GM18907 (cell line): ENCODE measurements at regions not wholly inside any gene's neighbourhood (a gene's known extent, or its start where the extent isn't known, plus 50 kb on each side); places are given as distances from the start of the nearest gene placed in this dataset.
"Not testable (repeated sequence)": the region's sequence is repeated elsewhere in the genome, so short reads cannot be mapped to it uniquely, and the experiment has no call there.

Experiments used
- ATAC-seq: cut with Tn5 transposase; IDR thresholded peaks from one replicate; pipeline ENCODE4 v1.9.1; 2021; ENCODE audit warnings: mild to moderate bottlenecking, moderate library complexity; ENCODE audit not compliant: unreplicated experiment

DNA sequence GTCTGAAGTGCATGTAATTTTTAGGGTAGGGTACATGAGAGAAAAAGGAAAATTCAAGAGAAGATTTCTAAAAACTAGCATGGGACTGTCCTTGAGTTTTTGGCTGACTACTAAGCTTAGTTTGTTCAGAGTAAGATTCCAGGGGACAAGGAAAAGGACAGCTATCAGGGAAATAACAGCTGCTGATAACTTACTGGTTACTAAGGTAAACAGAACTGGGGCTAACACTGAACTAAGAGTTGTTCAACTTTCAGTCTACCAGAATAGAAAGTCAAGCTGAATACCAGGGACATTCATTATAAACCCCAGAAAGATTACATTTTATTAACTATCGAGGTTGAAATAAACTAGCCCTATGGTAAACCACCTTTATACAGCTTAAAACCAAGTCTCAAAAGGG, 261.8 kb upstream of the CYRIA start:
- ATAC-seq, result no peak

DNA sequence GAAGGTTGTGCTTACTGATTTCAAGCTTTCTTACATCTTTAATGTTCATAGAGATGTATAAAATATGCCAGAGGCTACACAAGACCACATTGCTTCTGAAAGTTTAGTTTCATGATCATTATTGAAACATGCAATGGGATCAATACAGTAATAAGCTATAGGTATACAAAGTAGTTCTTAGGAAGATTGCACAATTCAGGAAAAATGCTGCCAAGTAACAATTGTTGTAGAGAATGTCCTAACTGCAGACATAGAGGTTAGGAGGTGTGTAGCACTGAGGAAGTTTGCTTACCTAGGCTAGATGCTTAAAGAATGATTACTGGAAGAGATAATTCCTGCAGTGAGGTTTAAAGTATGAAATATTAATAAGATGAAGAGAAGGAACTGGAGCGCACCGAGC, 259.5 kb upstream of the CYRIA start:
- ATAC-seq, result no peak

DNA sequence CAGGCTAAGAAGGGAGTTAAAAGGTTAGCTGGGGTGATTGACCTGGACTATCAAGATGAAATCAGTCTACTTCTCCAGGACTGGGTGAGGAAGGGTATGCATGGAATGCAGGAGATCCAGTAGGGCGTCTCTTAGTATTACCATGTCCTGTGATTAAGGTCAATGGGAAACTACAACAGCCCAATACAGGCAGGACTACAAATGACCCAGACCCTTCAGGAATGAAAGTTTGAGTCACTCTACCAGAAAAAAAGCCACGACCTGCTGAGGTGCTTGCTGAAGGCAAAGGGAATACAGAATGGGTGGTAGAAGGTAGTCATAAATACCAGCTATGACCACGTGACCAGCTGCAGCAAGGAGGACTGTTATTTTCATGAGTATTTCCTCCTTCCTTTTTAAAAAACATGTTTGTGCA, 249.7 kb upstream of the CYRIA start:
- ATAC-seq, result not testable (repeated sequence)

DNA sequence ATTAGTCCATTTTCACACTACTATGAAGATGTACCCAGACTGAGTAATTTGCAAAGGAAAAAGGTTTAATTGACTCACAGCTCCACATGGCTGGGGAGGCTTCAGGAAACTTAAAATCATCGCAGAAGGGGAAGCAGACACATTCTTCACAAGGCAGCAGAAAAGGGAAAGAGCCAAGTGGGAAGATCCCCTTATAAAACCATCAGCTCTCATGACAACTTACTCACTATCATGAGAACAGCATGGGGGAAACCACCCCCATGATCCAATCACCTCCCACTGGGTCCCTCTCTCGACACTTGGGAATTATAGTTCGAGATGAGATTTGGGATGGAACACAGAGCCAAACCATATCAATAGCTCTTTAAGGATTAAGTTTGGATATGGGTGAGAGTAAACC, 246.1 kb upstream of the CYRIA start:
- ATAC-seq, result no peak

DNA sequence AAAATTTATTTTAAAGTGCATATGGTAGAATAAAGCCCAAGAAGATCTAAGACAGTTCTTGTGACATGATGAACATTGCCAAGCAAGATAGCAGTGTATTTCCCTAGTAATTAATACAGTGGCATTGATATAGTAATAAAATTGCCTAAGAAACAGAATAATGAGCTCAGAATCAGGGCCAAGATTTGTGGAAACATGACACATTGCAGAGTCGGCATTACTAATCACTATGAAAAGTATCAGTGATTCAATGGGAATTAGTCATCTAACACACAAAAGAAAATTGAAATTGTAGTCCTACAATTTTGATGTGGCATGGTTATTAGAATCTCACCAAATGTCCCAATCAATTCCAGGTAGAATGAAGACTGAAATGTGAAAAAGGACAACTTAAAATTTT, 243.0 kb upstream of the CYRIA start:
- no peak for ATAC-seq

DNA sequence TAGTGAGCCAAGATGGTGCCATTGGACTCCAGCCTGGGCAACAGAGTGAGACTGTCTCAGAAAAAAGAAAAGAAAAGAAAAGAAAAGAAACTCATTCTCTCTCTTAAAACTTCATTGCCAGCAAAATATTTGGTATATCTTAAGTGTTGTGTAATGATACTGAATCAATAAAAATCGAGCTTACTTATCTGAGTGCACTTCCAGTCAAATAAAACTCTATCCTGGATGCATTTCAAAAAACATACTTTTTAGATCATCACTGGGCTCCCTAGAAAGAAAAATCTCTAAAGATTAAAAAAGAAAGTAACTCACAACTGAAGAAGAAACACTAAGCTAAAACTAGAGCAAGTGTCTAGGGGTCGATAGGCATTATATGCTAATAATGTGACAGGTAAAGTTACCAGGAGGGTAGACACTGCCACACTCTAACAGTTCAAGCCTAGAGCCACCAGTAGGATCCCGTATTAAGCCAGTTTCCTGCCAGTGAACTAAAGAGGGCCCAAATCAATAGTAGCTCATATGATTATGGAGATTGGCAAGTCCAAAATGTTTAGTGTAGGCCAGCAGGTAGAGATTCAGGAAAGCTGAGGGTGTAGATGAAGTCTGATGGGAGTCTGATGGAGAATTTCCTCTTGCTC, 242.1 kb upstream of the CYRIA start:
- ATAC-seq, result no peak

DNA sequence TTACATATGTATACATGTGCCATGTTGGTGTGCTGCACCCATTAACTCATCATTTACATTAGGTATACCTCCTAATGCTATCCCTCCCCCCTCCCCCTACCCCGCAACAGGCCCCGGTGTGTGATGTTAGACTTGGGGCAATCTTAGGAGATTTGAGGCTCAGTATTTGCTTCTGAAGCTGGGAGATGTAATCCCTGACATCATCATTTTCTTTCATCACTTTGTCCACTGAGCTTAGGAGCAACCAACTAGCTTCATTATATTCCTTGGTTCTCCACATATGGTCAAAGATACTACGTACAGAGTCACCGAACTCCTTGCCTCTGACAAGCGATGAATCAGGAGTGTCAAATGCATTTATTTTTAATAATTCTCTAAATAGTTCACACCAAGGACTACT, 239.7 kb upstream of the CYRIA start:
- ATAC-seq, result not testable (repeated sequence)

DNA sequence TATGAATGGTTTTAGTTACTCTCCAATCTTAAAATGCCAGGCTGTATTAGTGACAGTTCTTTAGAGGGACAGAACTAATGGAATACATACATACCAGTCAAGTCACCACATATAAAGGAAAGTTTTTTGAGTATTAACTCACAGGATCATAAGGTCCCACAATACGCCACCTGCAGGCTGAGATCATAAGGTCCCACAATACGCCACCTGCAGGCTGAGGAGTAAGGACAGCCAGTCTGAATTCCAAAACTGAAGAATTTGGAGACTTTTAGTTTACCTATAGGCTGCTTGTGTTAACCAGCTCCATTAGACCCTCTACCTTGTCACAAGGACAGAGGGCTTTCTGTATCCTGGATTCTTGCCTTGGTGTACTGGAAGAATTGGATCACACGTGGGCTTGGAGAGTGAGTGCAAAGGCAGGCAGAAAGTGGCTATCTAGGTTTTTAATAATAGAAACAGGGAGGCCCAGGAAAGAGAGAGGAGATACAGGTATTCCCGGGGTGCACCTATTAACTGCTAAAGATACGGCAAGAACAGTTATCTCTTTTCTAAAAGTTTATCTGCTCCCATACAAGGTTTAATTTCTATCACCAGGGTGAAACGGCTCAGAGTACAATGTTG, 234.9 kb upstream of the CYRIA start:
- peak; percentile 88 for ATAC-seq

DNA sequence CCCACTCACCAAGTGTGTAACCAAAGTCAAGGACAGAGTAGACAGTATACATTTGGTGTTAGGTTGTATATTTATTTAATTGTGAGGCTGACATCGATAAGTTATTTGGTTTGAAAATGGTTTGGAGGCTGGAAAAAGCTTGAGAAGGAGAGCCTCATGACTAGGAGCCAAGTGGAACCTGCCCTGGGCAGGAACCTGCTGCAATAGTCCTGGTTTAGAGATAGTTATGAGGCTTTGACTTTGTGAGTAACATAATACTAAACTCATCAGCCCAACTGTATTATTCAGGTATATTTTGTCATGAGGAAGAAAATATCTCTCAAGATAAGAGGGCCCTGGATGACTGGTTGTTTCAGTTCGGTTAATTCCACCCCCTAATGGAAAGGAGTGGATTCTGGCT, 234.3 kb upstream of the CYRIA start:
- peak; percentile 20 for ATAC-seq

DNA sequence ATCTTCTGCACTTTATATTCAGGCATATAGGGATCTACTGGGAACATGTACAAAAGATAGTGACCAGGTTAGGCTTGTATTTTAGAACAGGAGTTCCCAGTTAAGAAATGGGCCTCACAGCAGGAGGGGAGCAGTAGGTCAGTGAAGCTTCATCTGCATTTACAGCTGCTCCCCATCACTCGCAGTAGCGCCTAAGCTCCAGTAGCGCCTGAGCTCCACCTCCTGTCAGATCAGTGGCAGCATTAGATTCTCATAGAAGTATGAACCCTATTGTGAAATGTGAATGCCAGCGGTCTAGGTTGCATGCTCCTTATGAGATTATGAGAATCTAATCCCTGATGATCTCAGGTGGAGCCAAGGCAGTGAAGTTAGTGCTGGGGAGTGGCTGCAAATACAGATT, 224.4 kb upstream of the CYRIA start:
- ATAC-seq, result no peak

DNA sequence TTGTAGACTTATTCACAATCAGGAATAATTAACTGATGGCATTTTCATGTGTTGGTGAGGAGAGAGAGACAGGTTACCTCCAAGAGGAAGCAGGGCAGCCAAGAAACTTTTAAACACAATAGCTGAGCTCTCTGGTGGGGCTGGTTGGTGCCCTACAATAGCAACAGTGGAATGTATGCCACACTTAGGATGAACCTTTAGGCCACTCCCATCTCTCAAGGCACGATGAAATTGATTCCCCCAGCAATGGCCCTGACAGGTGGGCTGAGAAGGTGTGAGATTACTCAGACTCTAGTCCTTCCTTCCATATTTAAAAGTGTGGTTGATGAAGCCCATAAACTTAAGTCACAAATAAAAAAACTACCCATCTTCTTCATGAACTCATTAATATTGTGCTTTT, 219.4 kb upstream of the CYRIA start:
- no peak for ATAC-seq

DNA sequence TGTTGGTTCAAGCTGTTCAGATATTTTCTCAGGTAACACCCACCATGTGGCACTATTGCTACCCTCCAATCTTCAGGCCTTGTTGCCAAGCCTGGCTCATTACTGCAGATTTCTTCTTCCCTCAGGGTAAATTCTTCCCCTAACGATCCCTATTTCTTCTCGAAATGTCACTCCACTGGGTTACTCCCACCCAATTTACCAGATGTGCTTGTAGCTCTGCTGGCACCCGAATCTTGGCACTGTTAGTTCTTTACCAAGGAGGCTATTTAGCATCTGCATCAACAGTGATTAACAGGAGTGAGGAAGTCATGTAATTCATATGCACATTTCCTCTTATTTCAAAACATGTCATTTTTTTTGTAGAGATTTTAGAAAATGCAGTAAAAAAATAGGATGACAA, 217.1 kb upstream of the CYRIA start:
- no peak for ATAC-seq

DNA sequence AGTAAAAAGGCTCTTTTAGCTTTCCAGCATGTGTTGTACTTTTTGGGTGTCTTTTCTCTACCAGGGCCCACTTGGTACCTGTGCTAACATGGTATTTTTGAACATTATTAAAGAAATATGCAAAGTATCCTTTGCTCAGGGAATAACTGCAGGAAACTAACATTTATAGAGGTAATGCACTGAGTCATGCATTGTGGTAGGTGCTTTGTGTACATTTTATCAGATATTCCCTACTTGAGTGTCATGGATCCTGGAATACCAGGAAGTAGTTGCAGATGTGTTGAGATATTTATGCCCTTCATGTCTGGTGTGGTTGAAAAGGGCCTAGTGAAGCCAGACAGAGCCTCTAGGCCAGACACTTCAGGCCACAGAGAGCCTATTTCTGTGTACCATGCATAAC, 215.5 kb upstream of the CYRIA start:
- no peak for ATAC-seq

DNA sequence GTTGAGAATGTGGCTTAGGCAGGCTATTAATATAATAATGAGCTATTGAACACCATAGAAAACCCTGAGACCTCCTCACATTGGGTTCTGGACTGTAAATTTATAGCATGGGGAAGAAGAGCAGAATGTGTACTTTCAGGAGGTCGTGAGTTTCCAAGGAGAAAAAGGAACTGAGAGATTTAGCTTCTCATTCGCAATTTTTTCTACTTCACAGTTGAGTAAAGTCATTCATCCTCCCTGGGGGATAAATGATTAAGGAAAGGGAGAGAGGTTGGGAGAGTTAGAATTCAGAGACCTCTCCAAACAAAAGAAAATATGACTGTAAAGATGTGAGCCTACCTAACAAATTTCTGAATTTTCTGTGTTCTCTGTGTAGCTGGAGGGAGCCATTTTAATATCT, 205.8 kb upstream of the CYRIA start:
- no peak for ATAC-seq

DNA sequence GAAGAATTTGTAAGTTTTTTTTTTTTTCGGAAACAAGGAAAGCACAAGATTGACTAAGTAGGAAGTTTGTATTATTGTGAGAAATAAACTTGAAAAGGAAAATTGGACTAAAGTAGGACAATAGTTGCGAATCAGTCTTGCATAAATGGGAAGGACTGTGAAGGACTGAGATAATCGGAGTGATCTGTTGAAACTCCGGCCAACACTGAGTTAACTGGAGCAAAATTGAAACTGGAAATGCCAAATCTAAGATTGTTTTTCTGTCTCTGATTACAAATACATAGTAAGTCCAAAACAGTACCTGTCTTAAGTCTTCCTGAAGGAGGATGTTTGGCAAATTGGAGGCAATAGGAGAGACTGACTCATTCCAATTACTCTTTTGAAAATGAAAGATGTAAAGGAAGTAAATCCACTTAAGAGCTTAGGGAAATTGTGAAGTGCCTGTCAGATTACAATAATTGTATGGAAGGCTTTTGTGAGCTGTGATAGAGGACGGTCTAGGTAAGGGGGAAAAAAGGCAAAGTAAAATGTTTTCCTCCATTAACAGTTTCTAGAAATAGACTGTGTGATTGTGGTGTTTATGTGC, 204.9 kb upstream of the CYRIA start:
- ATAC-seq, result no peak

DNA sequence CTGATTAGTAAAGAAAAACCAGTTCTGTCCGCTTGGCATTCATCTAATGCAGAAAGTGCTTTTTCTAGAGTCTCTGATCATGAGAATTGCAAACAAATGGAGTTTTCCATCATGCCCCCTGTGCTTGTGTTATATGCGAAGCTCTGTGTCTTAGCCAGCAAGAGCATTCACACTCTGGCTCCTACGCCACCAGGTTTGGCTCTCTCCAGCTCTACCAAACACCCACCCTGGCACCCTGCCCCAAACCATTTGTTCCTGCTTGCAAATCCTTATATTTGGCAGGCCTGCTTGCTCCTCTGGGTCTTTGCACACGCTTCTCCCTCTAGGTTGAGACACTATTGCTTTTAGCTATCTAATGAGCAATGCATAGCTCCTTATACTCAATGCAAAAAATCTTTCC, 204.1 kb upstream of the CYRIA start:
- no peak for ATAC-seq

DNA sequence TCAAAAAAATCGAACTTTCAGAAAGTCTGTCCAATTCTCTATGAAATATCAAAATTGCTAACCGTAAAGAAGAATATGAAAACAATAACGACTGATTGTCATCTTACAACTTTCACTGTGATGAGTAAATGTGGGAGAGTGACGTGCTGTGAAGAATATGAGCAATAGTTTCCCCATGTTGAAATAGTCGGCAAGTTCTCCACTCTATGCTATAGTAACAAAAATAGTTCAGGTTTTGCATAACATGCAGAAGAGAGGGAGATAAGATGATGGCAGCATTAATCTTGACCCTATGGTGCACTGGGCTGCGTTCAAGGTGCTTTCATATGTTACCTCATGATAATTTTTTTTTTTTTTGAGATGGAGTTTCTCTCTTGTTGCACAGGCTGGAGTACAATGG, 196.8 kb upstream of the CYRIA start:
- no peak for ATAC-seq

DNA sequence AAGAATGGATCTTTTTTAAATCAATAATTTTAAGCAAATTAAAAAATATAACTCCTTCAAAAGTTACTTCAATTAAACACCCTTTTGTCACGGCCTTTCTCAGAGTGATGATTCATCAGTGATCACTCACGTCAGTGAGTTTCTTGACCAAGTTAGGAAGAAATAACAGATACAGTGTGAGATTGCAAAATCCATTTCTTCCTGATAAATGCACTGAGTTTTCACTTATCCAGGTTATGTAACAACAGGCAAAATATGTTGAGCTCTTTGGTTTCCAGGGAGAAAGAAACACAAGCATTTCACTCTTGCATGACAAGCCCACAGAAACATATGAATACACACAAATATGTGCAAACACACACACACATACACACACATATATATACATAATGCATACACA, 195.9 kb upstream of the CYRIA start:
- ATAC-seq, result no peak

DNA sequence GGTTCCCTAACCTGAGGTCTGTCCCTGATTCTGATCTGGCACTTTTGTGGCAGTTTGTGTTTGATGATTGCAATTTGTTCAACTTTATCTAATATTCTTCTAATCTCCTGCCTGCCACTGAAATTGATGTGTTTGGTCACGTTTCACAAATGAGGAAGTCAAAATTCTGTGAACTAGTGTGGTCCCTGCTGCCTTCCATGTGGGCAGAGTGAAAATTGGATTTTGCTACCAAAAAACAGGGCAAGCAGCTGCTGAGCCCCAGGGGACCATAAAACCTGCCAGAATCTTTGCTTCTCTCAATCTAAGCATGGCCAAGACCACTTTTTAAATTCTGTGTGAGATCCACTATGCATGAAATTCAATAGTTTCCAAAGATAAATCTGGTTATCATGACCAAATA, 195.5 kb upstream of the CYRIA start:
- ATAC-seq, result no peak

DNA sequence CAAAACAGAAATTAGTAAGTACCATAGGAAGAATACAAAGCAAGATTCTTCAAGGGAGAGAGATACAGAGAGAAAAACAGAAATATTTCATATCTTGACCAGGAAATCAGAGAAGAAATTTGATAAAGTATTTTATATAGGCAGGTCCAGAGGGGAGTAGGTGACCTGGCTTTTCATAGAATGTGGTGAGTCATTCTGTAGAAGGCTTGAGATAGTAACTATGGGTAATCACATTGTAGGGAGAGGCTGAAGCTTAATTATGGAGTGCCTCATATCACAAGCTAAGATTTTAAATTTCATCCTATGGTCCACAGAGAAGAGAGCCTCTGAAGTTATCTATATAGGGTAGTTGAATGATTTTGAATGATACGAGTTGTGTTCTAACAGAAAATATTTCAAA, 195.0 kb upstream of the CYRIA start:
- ATAC-seq, result no peak

DNA sequence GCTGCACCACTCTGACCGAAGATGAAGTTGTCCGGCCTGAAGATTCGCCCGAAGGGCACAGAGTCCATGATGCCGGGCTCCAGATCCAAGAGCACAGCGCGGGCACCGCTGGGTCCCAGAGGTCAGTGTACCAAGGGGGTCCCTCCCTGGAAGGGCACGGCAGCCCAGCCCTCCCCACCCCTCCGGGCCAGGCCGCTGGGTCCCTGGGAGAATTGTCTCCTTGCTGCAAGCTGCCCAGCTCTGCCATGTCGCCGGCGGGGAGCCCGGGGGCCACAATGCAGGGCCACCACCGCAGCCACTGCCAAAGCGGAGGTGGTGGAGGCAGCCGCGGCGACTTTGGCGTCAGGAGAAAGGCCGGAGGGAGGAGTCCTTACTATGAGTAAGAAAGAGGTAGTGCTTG, 189.5 kb upstream of the CYRIA start:
- ATAC-seq, result no peak

DNA sequence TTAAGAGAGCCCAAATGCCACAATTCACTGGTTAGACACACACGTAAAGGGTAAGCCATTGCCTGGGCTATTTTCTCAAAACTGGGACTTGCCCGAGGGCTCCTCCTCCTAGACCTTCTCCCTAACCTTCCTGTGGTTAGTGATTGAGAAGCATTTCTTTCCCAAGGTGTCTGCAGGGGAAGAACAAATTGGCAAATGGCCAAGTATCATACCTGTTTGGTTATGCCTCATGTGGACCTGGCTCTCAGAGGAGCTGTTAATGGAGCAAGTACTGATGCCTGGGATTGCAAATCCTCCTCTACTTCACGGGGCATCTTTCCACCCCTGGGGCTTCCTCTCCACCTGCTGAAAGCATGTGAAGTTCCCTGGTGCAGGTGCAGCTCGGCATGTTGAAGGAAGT, 187.5 kb upstream of the CYRIA start:
- no peak for ATAC-seq

DNA sequence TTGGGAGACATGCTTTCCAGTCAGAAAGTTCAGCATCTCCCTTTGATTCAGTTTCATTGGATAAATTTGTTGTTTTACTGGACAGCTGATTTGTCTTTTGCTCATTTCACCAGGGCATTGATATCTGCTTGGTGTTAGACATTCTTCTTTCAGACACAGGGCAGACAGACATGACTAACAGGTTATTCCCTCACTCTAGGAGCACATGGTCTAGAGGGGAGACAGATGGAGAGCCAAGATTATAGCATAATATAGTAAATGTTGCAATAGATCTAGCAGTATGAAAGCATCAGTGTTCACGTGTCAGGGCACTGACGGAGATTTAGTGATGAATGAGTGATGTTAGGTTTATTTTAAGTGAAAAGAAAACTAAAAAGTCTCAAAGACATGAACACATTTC, 187.0 kb upstream of the CYRIA start:
- ATAC-seq, result no peak
